NCI-H69 (cell line): ENCODE measurements at regions not wholly inside any gene's neighbourhood (a gene's known extent, or its start where the extent isn't known, plus 50 kb on each side); places are given as distances from the start of the nearest gene placed in this dataset.

ENCODE experiments used
- DNase-seq: peaks from one replicate; lab custom pipeline; 2025; lab: John Stamatoyannopoulos, UW

DNA sequence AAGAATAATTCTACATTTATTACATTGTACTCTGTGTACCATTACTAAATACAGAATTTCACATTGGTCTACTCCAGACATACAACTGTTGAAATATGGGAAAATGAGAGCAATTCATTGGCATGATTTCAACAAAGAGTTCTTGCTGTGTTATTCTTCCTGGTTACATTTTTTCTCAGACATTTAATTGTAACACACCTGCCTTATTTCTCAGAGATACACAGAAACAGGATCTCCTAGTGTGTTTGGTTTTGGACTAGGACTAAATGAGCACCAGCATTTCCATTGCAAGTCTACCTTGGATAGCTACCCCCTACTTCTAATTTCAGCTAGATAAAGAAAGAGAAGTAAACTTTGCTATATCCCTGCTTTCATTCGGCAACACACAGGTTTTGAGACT is 274.3 kb upstream of the CNTN4 start:
- peak; percentile 21 for DNase-seq

DNA sequence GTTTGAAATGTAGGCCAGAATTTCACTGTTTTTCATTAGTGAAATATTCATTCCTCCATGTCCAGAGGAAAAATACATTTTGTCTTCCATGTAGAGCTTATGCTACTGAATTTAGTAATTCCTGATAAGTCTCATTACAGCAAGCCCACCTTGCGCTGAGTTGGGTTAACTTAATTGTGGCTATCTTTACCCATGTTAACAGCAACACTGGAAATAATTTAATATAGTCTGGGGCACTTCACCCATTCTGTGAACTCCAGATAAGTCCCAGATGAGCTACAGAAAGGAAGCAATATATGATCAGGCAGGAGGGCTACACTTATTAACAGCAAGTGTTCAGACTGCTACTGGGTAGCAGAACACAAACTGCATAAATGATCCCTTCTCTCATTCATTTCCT is 270.1 kb upstream of the CNTN4 start:
- DNase-seq, result no peak

DNA sequence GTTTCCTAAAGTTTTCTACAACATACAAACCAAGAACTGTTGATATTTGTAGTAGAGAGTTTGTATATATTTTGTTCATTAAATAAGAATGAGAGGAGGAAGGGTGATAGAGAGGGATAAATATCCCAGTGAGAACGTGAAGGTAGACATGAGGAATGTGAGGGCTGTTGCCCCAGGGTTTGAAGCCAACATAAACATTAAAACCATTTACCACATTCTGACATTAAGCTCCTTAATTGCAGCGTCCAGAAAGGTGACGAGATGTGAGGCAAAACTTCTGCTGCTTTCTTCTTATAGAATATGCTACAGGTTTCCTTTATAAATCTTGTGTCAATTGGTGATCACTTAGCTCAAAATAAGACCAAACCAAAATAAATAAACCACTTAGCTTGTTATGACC is 267.8 kb upstream of the CNTN4 start:
- DNase-seq, result peak; percentile 38

DNA sequence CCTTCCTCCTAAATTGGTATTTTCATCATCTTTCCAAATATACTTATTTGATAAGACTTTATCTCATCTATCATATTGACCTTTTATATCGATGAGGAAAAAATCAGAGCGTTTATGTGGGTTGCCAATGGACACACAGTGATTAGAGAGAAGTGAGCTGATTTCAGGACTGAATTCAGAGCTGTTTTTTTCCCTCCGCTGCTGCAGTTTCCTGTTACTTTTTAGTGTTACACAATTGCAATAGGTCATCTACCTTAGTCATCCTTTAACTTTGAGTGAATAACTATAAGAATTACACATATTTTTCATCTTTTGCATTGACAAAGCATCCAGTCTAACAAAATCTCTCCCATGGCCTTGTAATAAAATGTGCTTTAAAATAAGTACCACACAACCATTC is 266.3 kb upstream of the CNTN4 start:
- no peak for DNase-seq

DNA sequence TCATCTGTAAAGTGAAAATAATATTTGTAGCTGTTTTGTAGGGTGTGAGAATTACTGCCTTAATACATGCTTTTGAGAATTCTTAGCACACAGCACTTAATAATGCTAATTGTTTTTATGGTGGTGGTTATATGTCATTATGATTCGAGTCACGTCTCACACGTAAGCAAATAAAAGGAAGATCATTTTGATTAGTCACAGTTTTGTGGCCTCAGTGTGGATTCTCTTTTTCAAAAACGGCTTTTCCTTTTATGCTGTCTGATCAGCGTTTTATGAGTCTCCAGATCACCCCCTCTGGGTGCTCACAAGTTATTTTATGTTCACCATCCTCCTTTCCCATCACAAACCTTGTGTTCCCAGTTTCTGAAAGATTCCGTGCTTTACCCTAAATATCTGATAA is 255.6 kb upstream of the CNTN4 start:
- no peak for DNase-seq

DNA sequence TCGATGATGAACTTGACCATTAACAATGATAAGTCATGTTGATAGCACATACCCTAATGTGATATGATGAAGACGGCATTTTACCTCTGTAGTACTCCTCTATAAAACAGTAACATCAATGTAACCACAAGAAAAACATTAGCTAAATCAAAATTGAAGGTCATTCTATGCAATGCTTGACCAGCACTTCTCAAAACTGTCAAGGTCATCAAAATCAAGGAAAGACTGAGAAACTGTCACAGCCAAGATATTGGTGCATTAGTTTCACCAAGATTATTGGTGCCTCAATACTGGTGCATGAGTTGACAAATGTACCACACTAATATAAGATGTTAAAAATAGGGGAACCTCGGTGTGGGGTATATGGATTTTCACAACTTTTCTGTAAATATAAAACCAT is 251.1 kb upstream of the CNTN4 start:
- no peak for DNase-seq

DNA sequence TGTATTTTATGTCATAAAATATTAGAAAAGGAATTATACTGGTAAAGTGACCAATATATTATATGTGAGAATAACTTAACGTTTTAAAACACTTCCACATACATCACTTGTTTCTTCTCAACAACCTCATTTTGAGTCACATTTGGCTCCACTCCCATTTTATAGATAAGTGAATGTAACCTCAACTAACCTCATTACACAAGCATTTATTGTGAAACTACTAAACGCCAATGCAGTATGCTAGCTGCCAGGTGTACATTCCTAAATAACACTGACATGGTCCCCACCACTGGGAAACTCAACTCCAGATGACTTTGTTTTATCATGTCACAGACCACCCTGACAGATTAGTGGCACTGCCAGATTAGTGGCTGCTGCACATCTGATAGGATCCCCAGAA is 249.7 kb upstream of the CNTN4 start:
- DNase-seq, result no peak

DNA sequence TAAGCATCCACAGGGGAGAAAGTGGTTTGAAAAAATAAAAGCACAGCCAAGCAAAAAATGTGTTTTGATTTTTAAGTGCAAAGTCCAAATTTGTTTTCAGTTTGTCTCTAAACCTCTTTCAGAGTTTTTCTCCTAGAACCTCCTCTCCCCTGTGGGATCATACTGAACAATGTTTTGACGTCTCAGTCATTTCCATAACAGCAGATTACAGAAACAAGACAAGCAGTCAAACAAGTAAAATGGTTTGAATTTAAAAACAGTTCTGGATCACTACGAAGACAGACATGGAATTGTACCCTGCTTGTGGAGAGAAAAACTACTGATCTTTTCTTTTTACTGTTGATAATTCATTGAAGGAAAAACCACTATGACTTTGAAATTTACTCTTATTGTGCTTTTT is 245.7 kb upstream of the CNTN4 start:
- DNase-seq, result no peak

DNA sequence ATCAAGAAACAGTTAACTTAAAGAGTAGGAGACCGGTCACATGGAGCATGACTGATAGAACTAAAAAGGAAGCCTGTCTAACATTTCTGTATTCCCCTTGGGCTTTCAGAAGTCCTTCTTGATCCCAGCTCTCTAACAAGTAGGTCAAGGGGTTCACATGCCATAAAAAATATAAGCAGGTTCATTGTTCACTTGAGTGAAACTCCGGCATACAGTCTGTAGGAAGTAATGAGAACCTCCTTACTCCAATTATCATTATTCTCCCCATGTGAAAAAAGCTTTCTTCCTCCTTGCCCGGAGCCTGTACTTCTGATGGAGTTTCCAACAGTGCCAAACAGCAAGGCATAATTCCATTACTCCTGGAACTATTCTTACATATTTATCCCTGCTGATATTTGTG is 242.8 kb upstream of the CNTN4 start:
- peak; percentile 4 for DNase-seq

DNA sequence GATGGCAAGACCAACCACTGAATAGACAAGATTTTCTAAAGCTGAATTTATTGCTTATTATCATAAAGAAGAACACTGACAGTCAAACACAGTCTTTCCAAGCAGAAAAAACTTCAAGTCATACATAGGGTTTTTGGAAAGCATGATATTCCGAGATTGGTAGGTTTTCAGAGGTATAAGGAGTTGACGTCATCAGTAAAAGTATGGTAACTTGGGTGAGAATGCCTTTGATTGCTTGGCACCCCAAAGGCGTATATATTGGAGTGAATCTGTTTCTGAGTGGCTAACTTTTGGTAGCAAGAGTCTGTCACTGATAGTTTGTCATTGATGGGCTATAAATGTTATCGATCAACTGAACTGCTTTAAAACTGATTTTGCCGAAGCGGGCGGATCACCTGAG is 227.9 kb upstream of the CNTN4 start:
- no peak for DNase-seq

DNA sequence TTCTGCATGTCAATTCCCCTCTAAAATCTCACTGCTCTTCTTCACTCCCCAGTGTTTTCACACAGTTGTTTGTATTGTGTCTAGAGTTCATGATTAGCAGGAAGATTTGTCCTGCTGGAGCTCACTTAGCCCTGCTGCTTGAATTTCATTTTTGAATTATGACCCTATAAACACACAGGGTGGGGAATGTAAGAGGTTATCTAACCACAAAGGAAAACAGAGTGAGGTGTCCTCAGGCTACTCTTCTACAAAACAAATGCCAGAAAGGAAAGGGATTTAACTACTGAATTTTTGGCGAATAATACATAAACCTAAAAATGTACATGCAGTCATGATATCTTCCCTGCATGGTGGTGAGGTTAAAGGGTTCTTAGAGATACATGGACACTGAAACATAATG is 215.1 kb upstream of the CNTN4 start:
- peak; percentile 50 for DNase-seq

DNA sequence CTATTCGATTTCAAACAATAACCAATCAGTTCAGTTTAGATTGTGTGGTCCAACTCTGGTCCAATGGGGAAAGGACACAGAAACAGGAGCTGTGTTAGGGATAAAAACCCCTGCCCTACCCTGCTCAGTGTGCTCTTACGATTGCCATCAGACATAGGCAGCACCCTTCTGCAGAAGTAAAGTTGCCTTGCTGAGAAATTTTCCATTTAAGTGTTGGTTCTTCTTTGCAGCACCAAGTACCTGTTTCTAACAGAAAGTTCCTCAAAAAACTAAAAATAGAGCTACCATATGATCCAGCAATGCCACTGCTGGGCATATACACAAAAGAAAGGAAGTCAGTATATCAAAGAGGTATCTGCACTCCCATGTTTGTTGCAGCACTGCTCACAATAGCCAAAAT is 206.2 kb upstream of the CNTN4 start:
- no peak for DNase-seq

DNA sequence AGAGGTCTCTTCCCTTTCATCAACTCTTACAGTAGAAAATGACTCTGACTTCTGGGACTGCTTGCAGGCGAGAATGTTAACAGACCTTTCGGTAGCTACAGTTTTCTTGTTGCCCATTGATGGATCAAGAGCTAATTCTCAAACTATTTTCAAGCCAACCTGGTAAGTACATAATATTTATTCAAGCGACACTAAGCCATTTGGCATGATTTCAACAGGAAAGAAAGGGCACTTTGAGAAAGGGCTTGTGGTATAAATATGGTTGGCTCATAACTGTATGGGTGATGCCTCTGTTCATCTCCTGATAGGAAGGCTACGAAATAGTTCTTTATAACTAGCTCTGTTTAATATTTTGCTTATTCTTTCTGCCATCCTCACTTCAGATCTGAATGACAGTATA is 196.2 kb upstream of the CNTN4 start:
- no peak for DNase-seq

DNA sequence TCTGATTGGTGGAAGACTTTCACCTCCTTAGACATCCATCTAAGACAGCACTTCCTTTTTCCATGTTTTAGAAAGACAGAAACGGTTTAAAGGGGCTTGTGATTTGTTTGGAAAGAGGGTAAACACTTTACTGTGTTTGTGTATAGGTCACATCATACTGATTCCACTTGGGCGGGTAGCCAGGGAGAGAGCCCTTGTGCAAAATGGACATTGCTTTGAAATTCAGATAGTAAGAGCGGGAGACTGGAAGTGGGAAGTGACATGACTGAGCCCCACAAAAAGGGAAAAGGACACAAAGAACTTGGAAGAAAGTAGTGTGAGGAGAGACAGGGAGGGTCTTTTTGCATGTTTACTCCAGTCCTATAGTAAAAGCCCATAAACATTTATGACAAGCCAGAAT is 195.6 kb upstream of the CNTN4 start:
- DNase-seq, result no peak

DNA sequence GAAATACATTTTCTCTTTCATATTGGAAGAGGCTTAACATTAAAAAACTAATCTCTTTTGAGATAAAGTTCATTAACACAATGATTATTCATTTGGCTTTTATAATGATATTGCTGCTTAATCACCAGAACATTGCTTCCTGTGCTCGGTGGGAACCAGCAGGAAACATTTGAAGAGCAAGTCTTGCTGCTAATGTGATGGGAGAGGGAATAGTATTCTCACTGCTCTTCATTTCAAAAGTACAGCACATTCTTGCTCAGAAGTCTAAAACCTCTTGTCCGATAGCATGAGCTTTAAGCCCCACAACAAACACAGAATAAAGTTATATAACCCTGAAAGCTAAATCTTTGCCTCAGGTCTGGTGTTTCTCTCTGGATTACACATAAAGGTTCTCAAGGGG is 190.8 kb upstream of the CNTN4 start:
- no peak for DNase-seq

DNA sequence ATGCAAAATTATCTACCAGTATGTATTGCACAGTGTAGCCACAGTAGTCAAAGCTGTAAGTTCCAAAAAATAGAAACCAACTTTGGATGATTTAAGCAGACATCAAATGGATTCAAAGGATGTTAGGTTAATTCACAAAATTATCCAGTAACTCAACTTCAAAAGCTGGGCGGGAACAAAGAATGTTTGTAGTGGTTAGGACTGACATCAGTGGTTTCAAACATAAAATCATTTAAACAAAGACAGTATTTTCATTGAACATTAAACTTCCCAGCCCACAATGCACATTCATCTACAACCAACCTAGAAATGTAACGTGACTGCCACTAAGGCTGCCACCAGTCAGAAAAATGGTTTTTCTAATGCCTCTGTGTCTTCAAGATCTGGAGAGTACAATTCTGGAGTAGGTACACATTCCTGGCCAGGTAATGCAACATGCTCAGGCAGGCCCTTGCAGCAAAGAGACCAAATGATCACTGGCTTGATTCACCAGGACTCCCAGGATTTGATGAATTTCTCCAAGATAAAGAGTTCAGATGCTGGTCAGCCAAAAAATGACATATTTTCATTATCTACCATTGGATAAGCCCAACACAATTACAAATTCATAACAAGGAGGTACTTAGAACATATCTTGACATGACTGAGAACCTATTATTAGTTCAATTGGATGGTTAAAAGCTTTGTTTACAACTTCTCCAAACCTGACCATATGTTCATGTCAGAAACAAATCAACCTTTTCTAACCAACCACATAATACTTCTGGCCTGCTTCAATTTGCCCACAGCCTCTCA is 189.8 kb upstream of the CNTN4 start:
- peak; percentile 80 for DNase-seq

DNA sequence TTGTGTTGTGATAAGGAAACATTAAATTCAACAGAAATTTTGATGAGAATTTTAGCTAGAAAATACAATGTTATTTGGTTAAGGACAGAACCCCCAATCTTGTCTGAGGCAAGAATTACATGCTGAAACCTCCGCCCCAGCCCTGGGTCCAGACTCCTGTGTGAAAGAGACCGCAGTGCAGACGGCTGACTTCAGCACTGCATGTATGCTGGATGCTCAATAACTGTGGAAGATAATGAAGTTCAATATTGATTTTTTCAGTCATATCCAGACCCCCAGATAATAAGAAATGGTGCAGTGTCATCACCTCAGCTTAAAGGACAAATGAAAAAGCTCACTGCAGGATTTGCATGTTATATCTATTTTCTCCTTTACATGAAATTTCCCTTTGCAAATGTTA is 188.3 kb upstream of the CNTN4 start:
- DNase-seq, result peak; percentile 9

DNA sequence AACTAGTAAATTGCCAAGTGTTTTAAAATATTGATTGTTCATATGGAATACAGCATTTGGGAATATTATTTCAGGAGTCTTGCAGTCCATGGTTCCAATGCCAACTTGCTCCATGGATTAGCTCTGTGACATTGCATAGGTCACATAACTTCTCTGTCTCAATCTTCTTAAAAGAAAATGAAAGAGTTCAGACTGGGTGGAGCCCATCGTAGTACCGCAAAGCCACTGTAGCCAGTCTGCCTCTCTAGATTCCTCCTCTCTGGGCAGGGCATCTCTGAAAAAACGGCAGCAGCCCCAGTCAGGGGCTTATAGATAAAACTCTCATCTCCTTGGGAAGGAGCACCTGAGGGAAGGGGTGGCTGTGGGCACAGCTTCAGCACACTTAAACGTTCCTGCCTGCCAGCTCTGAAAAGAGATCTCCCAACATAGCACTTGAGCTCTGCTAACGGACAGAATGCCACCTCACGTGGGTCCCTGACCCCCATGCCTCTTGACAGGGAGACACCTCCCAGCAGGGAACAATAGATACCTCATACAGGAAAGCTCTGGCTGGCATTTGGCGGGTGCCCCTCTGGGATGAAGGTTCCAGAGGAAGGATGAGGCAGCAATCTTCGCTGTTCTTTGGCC is 168.8 kb upstream of the CNTN4 start:
- no peak for DNase-seq

DNA sequence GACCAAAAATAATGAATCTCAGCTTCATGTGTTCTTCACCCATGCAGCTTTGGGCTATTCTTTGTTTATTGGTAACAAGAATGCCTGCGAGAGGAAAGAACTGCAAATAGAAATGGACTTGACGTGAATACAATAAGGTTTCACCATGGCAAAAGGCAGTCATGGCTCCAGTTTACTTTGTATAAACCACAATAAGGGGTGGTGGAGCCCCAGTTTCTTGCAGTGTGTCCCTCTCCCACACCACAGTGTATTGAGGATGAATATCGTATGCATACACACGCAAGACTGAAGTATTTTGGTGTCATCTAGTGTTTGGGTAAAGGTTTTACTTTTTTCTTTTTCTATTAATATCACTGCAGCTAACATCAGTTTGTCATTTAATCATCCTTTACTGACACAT is 159.7 kb upstream of the CNTN4 start:
- no peak for DNase-seq

DNA sequence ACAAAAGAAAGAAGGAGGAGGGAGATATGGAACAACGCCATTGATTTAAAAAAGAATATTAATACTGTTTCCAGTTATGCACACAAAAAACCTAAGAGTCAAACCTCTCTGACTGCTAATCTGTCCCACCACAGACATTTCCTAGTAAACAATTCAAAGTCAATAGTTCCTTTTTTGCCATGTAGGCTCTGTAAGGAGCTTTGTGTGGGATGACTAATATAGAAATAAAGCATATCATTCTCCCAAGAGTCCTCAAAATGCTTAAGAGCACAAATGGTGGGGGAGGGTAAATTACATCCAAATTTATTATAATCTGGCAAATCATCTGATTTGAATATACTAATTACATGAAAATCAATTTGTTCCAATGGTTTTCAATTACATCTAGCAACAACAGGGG is 155.9 kb upstream of the CNTN4 start:
- DNase-seq, result peak; percentile 91

DNA sequence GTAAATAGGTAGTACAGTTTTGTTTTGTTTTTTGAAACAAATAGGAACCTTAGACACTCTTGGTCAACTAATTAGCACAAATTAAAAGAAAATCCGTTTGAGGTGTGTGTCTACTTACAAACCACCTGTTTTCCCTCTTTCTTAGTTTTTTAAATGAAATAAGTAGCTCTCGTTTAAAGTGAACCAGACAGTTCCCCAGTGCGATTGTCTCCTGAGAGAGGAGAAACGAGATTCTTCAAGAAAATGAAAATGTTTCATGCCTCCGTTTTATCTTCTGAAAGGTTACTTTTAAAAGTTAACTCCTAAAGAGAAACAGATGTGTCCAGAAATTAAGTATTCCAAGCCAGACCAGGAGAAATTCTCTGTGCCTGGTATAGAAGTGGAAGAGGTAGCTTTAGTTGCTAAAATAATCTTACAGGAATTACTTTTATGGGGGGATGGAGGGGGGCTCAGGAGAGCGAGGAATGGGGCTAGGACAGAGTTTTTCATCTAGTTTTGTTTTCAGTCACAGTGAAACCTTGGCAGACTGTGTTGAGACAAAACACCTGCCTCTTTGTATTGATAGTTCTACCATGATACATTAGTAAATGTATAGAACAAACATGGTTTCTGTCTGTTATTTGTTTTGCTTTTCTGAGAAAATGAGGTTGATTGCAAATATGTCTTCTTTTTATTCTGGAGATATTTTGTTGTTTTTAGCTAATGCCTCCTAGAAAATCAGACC is 155.1 kb upstream of the CNTN4 start:
- peak; percentile 65 for DNase-seq

DNA sequence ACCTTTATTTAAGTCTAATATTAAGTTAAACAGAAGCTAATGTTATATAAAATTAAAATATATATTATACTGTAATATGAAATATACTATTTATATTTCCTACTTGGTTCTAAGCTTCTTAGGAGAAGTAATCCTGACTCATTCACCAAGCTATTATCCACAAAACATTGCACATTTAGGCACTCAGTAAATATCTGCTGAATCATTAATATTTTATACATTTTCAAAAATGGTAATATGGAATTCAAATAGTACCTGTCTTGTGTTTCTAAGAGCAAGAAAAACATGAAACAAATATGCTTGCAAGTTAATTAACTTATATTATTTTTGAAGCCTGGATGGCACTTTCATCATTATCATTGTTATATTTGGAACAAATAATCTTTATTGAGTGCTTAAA is 153.0 kb upstream of the CNTN4 start:
- no peak for DNase-seq

DNA sequence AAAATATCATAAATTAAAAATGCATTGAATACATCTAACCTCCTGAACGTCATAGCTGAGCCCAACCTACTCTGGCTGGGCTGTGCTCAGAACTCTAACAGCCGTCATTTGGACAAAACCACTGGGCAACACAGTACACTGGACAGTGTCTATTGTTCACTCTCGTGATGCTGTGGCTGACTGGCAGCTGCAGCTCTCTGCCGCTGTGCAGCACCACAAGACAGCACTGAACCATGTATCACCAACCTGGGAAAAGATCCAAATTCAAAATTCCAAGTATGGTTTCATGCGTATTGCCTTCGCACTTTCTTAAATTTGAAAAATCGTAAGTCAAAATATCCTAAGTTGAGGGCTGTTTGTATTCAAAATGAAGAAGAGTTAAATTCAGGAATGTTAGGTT is 145.1 kb upstream of the CNTN4 start:
- DNase-seq, result no peak
